OCI-LY3 (cell line): ENCODE measurements at regions not wholly inside any gene's neighbourhood (a gene's known extent, or its start where the extent isn't known, plus 50 kb on each side); places are given as distances from the start of the nearest gene placed in this dataset.

Experiments used
- CTCF ChIP-seq: fragments of 200-600, 300-600 bp; sonication (generic); IDR thresholded peaks from 2 replicates; pipeline ENCODE4 v1.5.1; 2014; ENCODE audit warnings: antibody characterized with exemption, low read length, low read depth
- EZH2phosphoT487 ChIP-seq: fragments of 200-600 bp; shearing (Covaris generic); IDR thresholded peaks from 2 replicates; pipeline ENCODE4 v1.6.1; 2018; ENCODE audit warnings: antibody characterized with exemption, mixed run types, low read depth

- TF ChIP-seq CTCF (no peak), EZH2phosphoT487 (no peak)
Observed at GRCh38 chr6:170082531-170083187, 208.2 kb downstream of the DLL1 start.
